ENCODE measurements at regions not wholly inside any gene's neighbourhood (a gene's known extent, or its start where the extent isn't known, plus 50 kb on each side); places are given as distances from the start of the nearest gene placed in this dataset.

DNA sequence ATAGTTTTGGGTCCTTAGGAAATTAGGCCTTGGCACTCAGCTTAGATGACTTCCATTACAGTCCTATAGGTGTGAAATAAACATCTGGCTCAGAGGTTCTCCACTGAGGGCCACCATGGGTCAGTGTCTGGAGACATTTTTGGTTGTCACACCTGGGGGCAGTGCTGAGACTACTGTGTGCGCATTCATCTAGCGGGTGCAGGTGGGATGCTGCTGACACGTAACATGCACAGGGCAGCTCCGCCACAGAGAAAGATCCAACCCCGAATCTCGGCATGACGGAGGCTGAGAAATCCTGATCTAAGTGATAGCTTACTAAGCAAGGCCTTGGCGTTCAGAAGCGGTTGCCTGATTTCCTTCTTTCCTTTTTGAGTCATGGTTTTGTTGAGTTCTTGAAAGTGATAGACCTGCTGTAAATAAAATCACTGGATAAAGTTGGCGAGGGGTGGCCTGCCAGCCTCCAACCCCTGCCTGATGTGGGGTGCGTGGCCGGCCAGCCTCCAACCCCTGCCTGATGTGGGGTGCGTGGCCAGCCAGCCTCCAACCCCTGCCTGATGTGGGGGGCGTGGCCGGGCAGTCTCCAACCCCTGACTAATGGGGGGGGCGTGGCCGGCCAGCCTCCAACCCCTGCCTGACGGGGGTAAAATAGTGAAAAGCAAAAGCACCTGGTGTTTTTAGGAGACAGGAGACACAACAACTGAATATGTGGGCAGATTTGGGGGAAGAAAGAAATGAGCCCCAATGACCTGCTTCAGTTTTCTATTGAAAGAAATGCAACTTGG, 158.1 kb downstream of the CDH26 start:
- TF ChIP-seq, protein P1, sequence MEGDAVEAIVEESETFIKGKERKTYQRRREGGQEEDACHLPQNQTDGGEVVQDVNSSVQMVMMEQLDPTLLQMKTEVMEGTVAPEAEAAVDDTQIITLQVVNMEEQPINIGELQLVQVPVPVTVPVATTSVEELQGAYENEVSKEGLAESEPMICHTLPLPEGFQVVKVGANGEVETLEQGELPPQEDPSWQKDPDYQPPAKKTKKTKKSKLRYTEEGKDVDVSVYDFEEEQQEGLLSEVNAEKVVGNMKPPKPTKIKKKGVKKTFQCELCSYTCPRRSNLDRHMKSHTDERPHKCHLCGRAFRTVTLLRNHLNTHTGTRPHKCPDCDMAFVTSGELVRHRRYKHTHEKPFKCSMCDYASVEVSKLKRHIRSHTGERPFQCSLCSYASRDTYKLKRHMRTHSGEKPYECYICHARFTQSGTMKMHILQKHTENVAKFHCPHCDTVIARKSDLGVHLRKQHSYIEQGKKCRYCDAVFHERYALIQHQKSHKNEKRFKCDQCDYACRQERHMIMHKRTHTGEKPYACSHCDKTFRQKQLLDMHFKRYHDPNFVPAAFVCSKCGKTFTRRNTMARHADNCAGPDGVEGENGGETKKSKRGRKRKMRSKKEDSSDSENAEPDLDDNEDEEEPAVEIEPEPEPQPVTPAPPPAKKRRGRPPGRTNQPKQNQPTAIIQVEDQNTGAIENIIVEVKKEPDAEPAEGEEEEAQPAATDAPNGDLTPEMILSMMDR (IDR thresholded peaks at IDR 0.05) = no peak
- TF ChIP-seq POLR2A (IDR thresholded peaks at IDR 0.05) = no peak

Data from uterus (tissue), 2 donors.